ENCODE measurements at regions not wholly inside any gene's neighbourhood (a gene's known extent, or its start where the extent isn't known, plus 50 kb on each side); places are given as distances from the start of the nearest gene placed in this dataset.

GRCh38 chr14:22036541-22037239 is 363.1 kb upstream of the OR4E1 start:
- H3K9ac ChIP-seq (ENCODE audit: control insufficient read depth, insufficient read depth, low read length): no peak overlapping the region
- ChIA-PET POLR2A (no interaction called here), SMC1A (ENCODE audit: uncharacterized antibody, unreplicated experiment) (no interaction called here), RAD21 (ENCODE audit: unreplicated experiment) (no interaction called here), CTCF (interaction anchor here (1.0 to 1.6 kb wide), 3 partner anchors 10 to 35 kb away, joined by 3 to 4 read pairs (median 3); no protein-coding TSS in a partner anchor)
- FAIRE-seq: no peak
- H3K36me3 ChIP-seq (ENCODE audit: control insufficient read depth in 2 of 2, insufficient read depth in 2 of 2, low read length in 1 of 2): no peaks in the 10 kb centered on the region
- in situ Hi-C loops (cut with MboI) (no loop called here), intact Hi-C loops (cut with micrococcal nuclease; ENCODE audit: unreplicated experiment) (no loop called here)
- H3K4me1 ChIP-seq (ENCODE audit: control insufficient read depth, insufficient read depth, low read length): no peaks in the 10 kb centered on the region
- 9% methylated on average over 2 of the region's 2 CpGs for WGBS (ENCODE audit: insufficient coverage, insufficient replicate concordance, low lambda C conversion rate, missing lambda C conversion rate)
- H3K4me2 ChIP-seq (ENCODE audit: control insufficient read depth, insufficient read depth): no peak overlapping the region
- no peak overlapping the region for H3K27ac ChIP-seq (ENCODE audit: control insufficient read depth, insufficient read depth)
- DNase-seq (ENCODE audit: low read depth, low spot score): no peak
- peaks cover 0 to 2% of the 10 kb centered on the region in 2 experiments; a peak in 1 of 4 replicates for H3K27me3 ChIP-seq (replicated peaks in 1 of 2; ENCODE audit: control insufficient read depth in 2 of 2, insufficient read depth in 2 of 2, low read length in 1 of 2)
- H4K20me1 ChIP-seq (ENCODE audit: control insufficient read depth, insufficient read depth): no peaks in the 10 kb centered on the region
- no peak for ATAC-seq
- no peak for TF ChIP-seq TCF3 (IDR thresholded peaks at IDR 0.05; ENCODE audit: borderline replicate concordance, insufficient read depth, low read depth, low read length)
- TF ChIP-seq ELK1 (IDR thresholded peaks at IDR 0.05; ENCODE audit: low read depth, low read length): no peak
- TF ChIP-seq ZSCAN29 (IDR thresholded peaks at IDR 0.05): no peak
- TF ChIP-seq FOXM1 (IDR thresholded peaks at IDR 0.05; ENCODE audit: low read depth, low read length): no peak
- TF ChIP-seq ESRRA (IDR thresholded peaks at IDR 0.05; ENCODE audit: low read length): no peak
- TF ChIP-seq ZNF384 (IDR thresholded peaks at IDR 0.05; ENCODE audit: borderline replicate concordance, low read depth, low read length): no peak
- TF ChIP-seq SREBF2 (IDR thresholded peaks at IDR 0.05; ENCODE audit: low read length): no peak
- TF ChIP-seq NFXL1 (IDR thresholded peaks at IDR 0.05; ENCODE audit: borderline replicate concordance): no peak
- no peak for TF ChIP-seq JUND (IDR thresholded peaks at IDR 0.05; ENCODE audit: low read depth, low read length)
- TF ChIP-seq RB1 (IDR thresholded peaks at IDR 0.05; ENCODE audit: borderline replicate concordance): no peak
- no peak for TF ChIP-seq SUPT20H (IDR thresholded peaks at IDR 0.05; ENCODE audit: borderline replicate concordance, control insufficient read depth, low read depth, low read length)
- TF ChIP-seq KDM1A (IDR thresholded peaks at IDR 0.05; ENCODE audit: borderline replicate concordance): no peak
- TF ChIP-seq SPI1 (IDR thresholded peaks at IDR 0.05; ENCODE audit: borderline replicate concordance, insufficient read depth, low read depth, low read length): no peak
- TF ChIP-seq BRCA1 (IDR thresholded peaks at IDR 0.05; ENCODE audit: low read depth, low read length): no peak
- no peaks in the 10 kb centered on the region for H3K79me2 ChIP-seq (ENCODE audit: control insufficient read depth, insufficient read depth, low read length)
- no peaks in the 10 kb centered on the region for H3K9me3 ChIP-seq (replicated peaks; ENCODE audit: control insufficient read depth, insufficient read depth, low read length)
- no TSS peak for BruUV-seq (replicated peaks)
- H2AFZ ChIP-seq (ENCODE audit: control insufficient read depth, low read depth, low read length): no peak overlapping the region
- H3K4me3 ChIP-seq: no peak overlapping the region
